ENCODE measurements at regions not wholly inside any gene's neighbourhood (a gene's known extent, or its start where the extent isn't known, plus 50 kb on each side); places are given as distances from the start of the nearest gene placed in this dataset.

- Mint-ChIP-seq H3K27me3 (ENCODE audit: low read depth) (peaks cover 7% of the 10 kb centered on the region), H3K27ac (no peak overlapping the region), H3K9me3 (peaks cover 7% of the 10 kb centered on the region), H3K36me3 (ENCODE audit: low read depth) (no peaks in the 10 kb centered on the region), H3K4me1 (peaks cover 11% of the 10 kb centered on the region), H3K4me3 (no peak overlapping the region)
- TF ChIP-seq CTCF (IDR thresholded peaks at IDR 0.05; ENCODE audit: unreplicated experiment in 3 of 3), result no peak
These were observed 133.2 kb upstream of the SVIL start for GRCh38 chr10:29767968-29768367.

GRCh38 chr10:29766753-29767152 lies 132.0 kb upstream of the SVIL start:
- no peak overlapping the region for H3K27ac Mint-ChIP-seq
- no peaks in the 10 kb centered on the region for H3K36me3 Mint-ChIP-seq (ENCODE audit: low read depth)

GRCh38 chr10:29765330-29765729 lies 130.6 kb upstream of the SVIL start:
- Mint-ChIP-seq H3K9me3 (peaks cover 2% of the 10 kb centered on the region), H3K27ac (no peak overlapping the region), H3K27me3 (ENCODE audit: low read depth) (peaks cover 8% of the 10 kb centered on the region), H3K4me1 (peaks cover 8% of the 10 kb centered on the region), H3K4me3 (no peak overlapping the region), H3K36me3 (ENCODE audit: low read depth) (no peaks in the 10 kb centered on the region)
- no peak for TF ChIP-seq CTCF (IDR thresholded peaks at IDR 0.05; ENCODE audit: unreplicated experiment in 3 of 3)

More at GRCh38 chr10:29766753-29767152, 132.0 kb upstream of the SVIL start:
- H3K9me3 Mint-ChIP-seq, result peaks cover 7% of the 10 kb centered on the region
- H3K4me3 Mint-ChIP-seq, result no peak overlapping the region
- peaks cover 9% of the 10 kb centered on the region for H3K4me1 Mint-ChIP-seq
- peaks cover 7% of the 10 kb centered on the region for H3K27me3 Mint-ChIP-seq (ENCODE audit: low read depth)
- no peak for TF ChIP-seq CTCF (IDR thresholded peaks at IDR 0.05; ENCODE audit: unreplicated experiment in 3 of 3)

- peaks cover 8% of the 10 kb centered on the region for H3K27me3 Mint-ChIP-seq (ENCODE audit: low read depth)
- no peaks in the 10 kb centered on the region for H3K36me3 Mint-ChIP-seq (ENCODE audit: low read depth)
- H3K9me3 Mint-ChIP-seq, result no peaks in the 10 kb centered on the region
- TF ChIP-seq CTCF (IDR thresholded peaks at IDR 0.05; ENCODE audit: unreplicated experiment in 3 of 3), result no peak
- H3K27ac Mint-ChIP-seq, result peak overlapping the region; percentile 24 to 58 (median 27)
- H3K4me3 Mint-ChIP-seq, result no peak overlapping the region
- peaks cover 11% of the 10 kb centered on the region for H3K4me1 Mint-ChIP-seq
These were observed 128.6 kb upstream of the SVIL start for GRCh38 chr10:29763396-29763795.

GRCh38 chr10:29761916-29762315 lies 127.1 kb upstream of the SVIL start:
- Mint-ChIP-seq H3K4me1 (peaks cover 25% of the 10 kb centered on the region), H3K36me3 (ENCODE audit: low read depth) (no peaks in the 10 kb centered on the region), H3K9me3 (no peaks in the 10 kb centered on the region), H3K27me3 (ENCODE audit: low read depth) (peaks cover 4% of the 10 kb centered on the region), H3K27ac (peak overlapping the region; percentile 44 to 78 (median 60)), H3K4me3 (no peak overlapping the region)
- no peak for TF ChIP-seq CTCF (IDR thresholded peaks at IDR 0.05; ENCODE audit: unreplicated experiment in 3 of 3)

GRCh38 chr10:29760138-29760900 lies 125.5 kb upstream of the SVIL start:
- Mint-ChIP-seq H3K4me3 (no peak overlapping the region), H3K9me3 (no peaks in the 10 kb centered on the region), H3K27me3 (ENCODE audit: low read depth) (peaks cover 7% of the 10 kb centered on the region), H3K36me3 (ENCODE audit: low read depth) (no peaks in the 10 kb centered on the region), H3K27ac (peak overlapping the region; percentile 51 to 74 (median 54)), H3K4me1 (peaks cover 31% of the 10 kb centered on the region)
- TF ChIP-seq CTCF (IDR thresholded peaks at IDR 0.05; ENCODE audit: unreplicated experiment in 3 of 3), result peak in 1 of 3 experiments; percentile 6

All from nephron (organoid).